Fibroblast of lung (primary cell): ENCODE measurements at regions not wholly inside any gene's neighbourhood (a gene's known extent, or its start where the extent isn't known, plus 50 kb on each side); places are given as distances from the start of the nearest gene placed in this dataset.
A peak's percentile ranks its signal among the peaks of the same experiment; 100 is the strongest.

Experiments
- DNase-seq, 2 donors: peaks; one replicate each; pipeline versions ENCODE4 v3.0.0 to v3.0.0-alpha.2; 2010; ENCODE audit warnings: low read depth in 2 of 2
- H2AFZ ChIP-seq: 2 replicates; pipeline ENCODE4 v1.5.1; 2012; ENCODE audit warnings: low read length, control low read depth, inconsistent platforms
- H3K27ac ChIP-seq: 2 replicates; pipeline ENCODE4 v1.5.1; 2011; ENCODE audit warnings: low read length, control low read depth; ENCODE audit not compliant: insufficient read depth
- H3K27me3 ChIP-seq: 2 replicates; pipeline ENCODE4 v1.5.1; 2011; ENCODE audit warnings: mild to moderate bottlenecking, low read length; ENCODE audit not compliant: control insufficient read depth, insufficient read depth
- H3K36me3 ChIP-seq: 2 replicates; pipeline ENCODE4 v1.5.1; 2011; ENCODE audit warnings: low read length; ENCODE audit not compliant: control insufficient read depth, insufficient read depth
- H3K4me1 ChIP-seq: 2 replicates; pipeline ENCODE4 v1.5.1; 2011; ENCODE audit warnings: low read length; ENCODE audit not compliant: control insufficient read depth, insufficient read depth; ENCODE audit errors: extremely low read depth
- H3K4me2 ChIP-seq: 2 replicates; pipeline ENCODE4 v1.5.1; 2011; ENCODE audit warnings: low read length, control low read depth; ENCODE audit not compliant: insufficient read depth; ENCODE audit errors: extremely low read depth
- H3K4me3 ChIP-seq, 4 experiments: fragments of 200-600 bp in 1 of 4; sonication (generic) in 1 of 4; replicated peaks in 1 of 4; 2 replicates each; pipeline ENCODE4 v1.5.1; 2011 to 2016; ENCODE audit warnings: low read length in 4 of 4, low read depth in 3 of 4, mild to moderate bottlenecking in 3 of 4, control low read depth in 2 of 4, inconsistent platforms in 1 of 4, mixed read lengths in 1 of 4; ENCODE audit not compliant: insufficient read depth in 1 of 4; ENCODE audit errors: control extremely low read depth in 1 of 4
- H3K79me2 ChIP-seq: 2 replicates; pipeline ENCODE4 v1.5.1; 2012; ENCODE audit warnings: mild to moderate bottlenecking, low read length, inconsistent platforms; ENCODE audit not compliant: control insufficient read depth, insufficient read depth
- H3K9ac ChIP-seq: 2 replicates; pipeline ENCODE4 v1.5.1; 2011; ENCODE audit warnings: mild to moderate bottlenecking, low read length, control low read depth; ENCODE audit not compliant: insufficient read depth
- H3K9me3 ChIP-seq: 2 replicates; pipeline ENCODE4 v1.5.1; 2012; ENCODE audit warnings: low read depth, low read length; ENCODE audit not compliant: control insufficient read depth, insufficient read depth
- H4K20me1 ChIP-seq: 2 replicates; pipeline ENCODE4 v1.5.1; 2011; ENCODE audit warnings: low read length; ENCODE audit not compliant: control insufficient read depth, insufficient read depth; ENCODE audit errors: extremely low read depth
- CTCF ChIP-seq, 2 donors: IDR thresholded peaks in 1 of 2; conservative IDR thresholded peaks in 1 of 2; 1 replicate in 1 of 2; 2 replicates in 1 of 2; pipeline ENCODE4 v1.5.1; 2011 to 2012; ENCODE audit warnings: low read length in 2 of 2, control low read depth in 1 of 2, inconsistent platforms in 1 of 2, low read depth in 1 of 2, mild to moderate bottlenecking in 1 of 2
- EZH2 ChIP-seq: IDR thresholded peaks from 2 replicates; pipeline ENCODE4 v1.5.1; 2012; ENCODE audit warnings: low read length, control low read depth, mild to moderate bottlenecking; ENCODE audit errors: missing control alignments

DNA sequence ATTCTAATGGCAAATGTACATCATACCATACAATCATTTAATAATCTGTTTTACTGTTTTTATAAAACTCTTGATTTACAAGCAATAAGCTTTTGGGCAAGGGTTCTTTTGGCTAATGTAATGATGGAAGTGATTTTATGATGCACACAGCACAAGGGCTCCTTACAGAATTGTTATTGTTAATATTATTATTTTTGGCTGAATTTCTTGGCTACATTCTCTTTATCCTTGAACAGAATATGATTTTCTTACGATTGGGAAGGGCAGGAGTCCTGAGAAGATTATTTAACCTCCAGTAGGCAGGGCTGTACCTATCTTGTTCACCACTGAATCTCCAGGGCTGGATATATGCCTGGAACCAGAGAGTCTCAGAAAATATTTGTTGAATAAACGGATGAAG, 70.4 kb upstream of the ARHGAP20 start:
- peak in 1 of 2 donors; percentile 62 for DNase-seq
- Histone ChIP-seq H3K9ac (no peak overlapping the region), H3K79me2 (no peaks in the 10 kb centered on the region), H4K20me1 (no peaks in the 10 kb centered on the region), H3K4me2 (no peak overlapping the region), H3K4me3 (no peak overlapping the region), H3K9me3 (no peaks in the 10 kb centered on the region), H3K27me3 (no peaks in the 10 kb centered on the region), H2AFZ (no peak overlapping the region), H3K36me3 (no peaks in the 10 kb centered on the region), H3K27ac (no peak overlapping the region), H3K4me1 (peaks cover 5% of the 10 kb centered on the region)
- TF ChIP-seq EZH2 (no peak), CTCF (conservative IDR thresholded peaks at IDR 0.05 in 1 of 2, IDR thresholded peaks at IDR 0.05 in 1 of 2; ENCODE audit: low read depth in 1 of 2, low read length in 2 of 2) (no peak)

DNA sequence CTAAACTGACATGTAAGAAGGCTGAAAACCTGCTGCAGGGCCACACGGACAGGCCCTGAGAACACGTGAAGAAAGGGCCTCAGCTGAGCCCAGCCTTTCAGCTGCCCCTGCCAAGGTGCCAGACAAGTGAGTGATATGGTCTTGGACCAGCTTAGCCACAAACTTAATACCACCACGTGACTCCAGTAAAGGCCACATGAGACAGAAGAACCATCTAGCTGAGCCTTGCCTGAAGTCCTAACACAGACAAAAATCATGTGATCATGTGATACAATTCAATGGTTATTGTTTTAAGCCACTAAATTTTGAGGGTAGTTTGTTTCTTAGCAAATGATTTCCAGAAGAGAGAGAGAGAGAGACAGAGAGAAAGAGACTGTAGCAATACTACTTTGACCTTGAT, 66.9 kb upstream of the ARHGAP20 start:
- no peak overlapping the region for H3K4me3 ChIP-seq
- no peaks in the 10 kb centered on the region for H4K20me1 ChIP-seq
- H2AFZ ChIP-seq, result no peak overlapping the region
- H3K27ac ChIP-seq, result no peak overlapping the region
- peaks cover 6% of the 10 kb centered on the region for H3K4me1 ChIP-seq
- no peaks in the 10 kb centered on the region for H3K79me2 ChIP-seq
- no peaks in the 10 kb centered on the region for H3K27me3 ChIP-seq
- no peak overlapping the region for H3K4me2 ChIP-seq
- no peak for DNase-seq
- H3K9me3 ChIP-seq, result no peaks in the 10 kb centered on the region
- TF ChIP-seq CTCF (conservative IDR thresholded peaks at IDR 0.05 in 1 of 2, IDR thresholded peaks at IDR 0.05 in 1 of 2; ENCODE audit: low read depth in 1 of 2, low read length in 2 of 2) (no peak), EZH2 (no peak)
- no peaks in the 10 kb centered on the region for H3K36me3 ChIP-seq
- no peak overlapping the region for H3K9ac ChIP-seq

- no peak for TF ChIP-seq EZH2
- no peak for TF ChIP-seq CTCF (conservative IDR thresholded peaks at IDR 0.05 in 1 of 2, IDR thresholded peaks at IDR 0.05 in 1 of 2; ENCODE audit: low read depth in 1 of 2, low read length in 2 of 2)
- no peak overlapping the region for H3K4me3 ChIP-seq
- no peak overlapping the region for H3K27ac ChIP-seq
- peak in 1 of 2 donors; percentile 57 for DNase-seq
- H3K79me2 ChIP-seq, result no peaks in the 10 kb centered on the region
- H3K36me3 ChIP-seq, result no peaks in the 10 kb centered on the region
- no peaks in the 10 kb centered on the region for H4K20me1 ChIP-seq
- peaks cover 6% of the 10 kb centered on the region for H3K4me1 ChIP-seq
- H2AFZ ChIP-seq, result peak overlapping the region; percentile 13
- H3K27me3 ChIP-seq, result no peaks in the 10 kb centered on the region
- no peaks in the 10 kb centered on the region for H3K9me3 ChIP-seq
- no peak overlapping the region for H3K4me2 ChIP-seq
- H3K9ac ChIP-seq, result no peak overlapping the region
These were observed 66.1 kb upstream of the ARHGAP20 start for GRCh38 chr11:110778343-110778742.
